ENCODE measurements at regions not wholly inside any gene's neighbourhood (a gene's known extent, or its start where the extent isn't known, plus 50 kb on each side); places are given as distances from the start of the nearest gene placed in this dataset.

GRCh38 chr5:67619235-67619634 is 422.6 kb upstream of the CD180 start:
- H3K9ac ChIP-seq (ENCODE audit: low read depth in 2 of 2, low read length in 2 of 2) = no peak overlapping the region
- H3K4me3 ChIP-seq = no peak overlapping the region
- no peaks in the 10 kb centered on the region for H3K9me3 ChIP-seq
- no peak for TF ChIP-seq CTCF (IDR thresholded peaks at IDR 0.05)
- DNase-seq = no peak
- no peaks in the 10 kb centered on the region for H3K36me3 ChIP-seq
- H3K27me3 ChIP-seq = no peaks in the 10 kb centered on the region
- H3K4me1 ChIP-seq = no peaks in the 10 kb centered on the region
- intact Hi-C loops (cut with DNase I) = no loop called here
- H3K27ac ChIP-seq = no peak overlapping the region

DNA sequence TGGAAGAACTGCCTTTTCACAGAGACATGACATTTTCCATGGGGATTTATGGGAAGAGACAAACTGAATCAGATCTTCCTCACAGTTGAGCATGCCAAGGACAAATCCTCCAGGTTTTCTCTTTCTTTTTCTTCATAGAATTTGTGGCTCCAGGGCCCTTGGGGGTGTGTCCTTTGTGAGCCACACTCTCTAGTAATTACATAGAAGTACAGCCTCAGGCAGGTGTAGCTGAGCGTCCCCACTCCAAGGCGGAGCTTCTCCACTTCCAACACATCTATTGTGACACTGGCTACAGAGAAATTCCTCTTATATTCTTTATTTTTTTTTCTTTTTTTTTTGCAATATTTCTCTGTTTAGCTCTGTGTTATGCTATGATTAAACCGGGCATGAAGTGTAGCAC is 420.5 kb upstream of the CD180 start:
- no peak overlapping the region for H3K4me3 ChIP-seq
- TF ChIP-seq CTCF (IDR thresholded peaks at IDR 0.05) = no peak
- intact Hi-C loops (cut with DNase I) = no loop called here

DNA sequence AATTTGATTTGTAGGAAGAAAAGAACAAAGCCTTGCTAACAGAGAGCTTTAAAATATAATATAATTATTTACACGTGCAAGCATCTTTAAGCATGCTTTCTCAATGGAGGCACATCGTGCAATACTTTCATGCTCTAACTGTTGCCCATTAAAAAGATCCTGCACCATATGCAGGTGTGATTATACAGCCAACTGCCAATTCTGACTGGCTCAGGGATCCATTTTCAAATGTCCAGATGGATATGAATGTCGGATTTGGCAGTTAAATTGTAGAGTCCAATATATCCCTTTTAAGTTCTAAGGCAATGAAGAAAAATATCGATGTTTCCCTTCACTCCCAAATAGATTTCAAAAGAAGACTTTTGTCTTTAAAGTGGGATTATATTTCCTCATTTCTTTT is 416.4 kb upstream of the CD180 start:
- no peak for DNase-seq
- intact Hi-C loops (cut with DNase I) = no loop called here
- no peaks in the 10 kb centered on the region for H3K36me3 ChIP-seq
- H3K9ac ChIP-seq (ENCODE audit: low read depth in 2 of 2, low read length in 2 of 2) = no peak overlapping the region
- no peak overlapping the region for H3K27ac ChIP-seq
- H3K4me3 ChIP-seq = no peak overlapping the region
- TF ChIP-seq CTCF (IDR thresholded peaks at IDR 0.05) = no peak
- H3K4me1 ChIP-seq = no peaks in the 10 kb centered on the region
- H3K27me3 ChIP-seq = no peaks in the 10 kb centered on the region
- no peaks in the 10 kb centered on the region for H3K9me3 ChIP-seq

More for the DNA sequence above, 420.5 kb upstream of the CD180 start:
- H3K9me3 ChIP-seq = no peaks in the 10 kb centered on the region
- H3K36me3 ChIP-seq = no peaks in the 10 kb centered on the region
- no peak overlapping the region for H3K9ac ChIP-seq (ENCODE audit: low read depth in 2 of 2, low read length in 2 of 2)
- H3K4me1 ChIP-seq = no peaks in the 10 kb centered on the region
- no peak overlapping the region for H3K27ac ChIP-seq
- DNase-seq = no peak
- H3K27me3 ChIP-seq = no peaks in the 10 kb centered on the region

DNA sequence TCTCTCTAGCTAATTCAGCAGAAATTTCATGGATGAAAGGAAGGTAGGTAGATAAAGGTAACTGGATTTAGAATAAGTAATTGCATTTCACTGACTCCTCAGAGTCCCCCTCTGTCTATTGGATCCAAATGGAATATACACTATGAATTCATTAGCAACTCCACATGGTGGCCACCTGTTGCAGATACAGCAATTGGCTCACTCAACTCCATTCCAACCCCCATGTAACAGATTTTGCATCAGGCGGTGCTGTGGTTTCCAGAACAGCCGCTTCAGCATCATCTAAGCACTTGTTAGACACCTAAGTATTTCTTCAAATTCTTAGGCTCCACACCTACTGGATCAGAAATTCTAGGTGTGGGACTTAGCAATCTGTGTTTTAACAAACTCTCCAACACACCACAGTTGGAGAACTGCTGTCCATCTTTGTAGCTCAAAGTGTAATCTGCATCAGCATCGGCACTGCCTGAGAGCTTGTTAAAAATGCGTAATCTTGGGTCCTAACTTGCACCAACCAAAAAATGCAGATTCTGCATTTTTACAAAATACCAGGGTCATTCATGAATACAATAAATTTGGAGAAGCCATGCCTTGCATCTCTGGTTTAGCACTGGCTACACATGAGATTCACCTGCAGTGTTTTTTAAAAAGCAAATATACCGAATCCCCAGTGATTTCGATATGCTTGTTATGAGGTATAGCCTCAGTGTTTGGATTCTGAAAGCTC is 413.8 kb upstream of the CD180 start:
- Histone ChIP-seq H3K9me3 (no peaks in the 10 kb centered on the region), H3K27ac (no peak overlapping the region), H3K4me3 (no peak overlapping the region), H3K27me3 (no peaks in the 10 kb centered on the region), H3K9ac (ENCODE audit: low read depth in 2 of 2, low read length in 2 of 2) (no peak overlapping the region), H3K36me3 (no peaks in the 10 kb centered on the region), H3K4me1 (no peaks in the 10 kb centered on the region)
- DNase-seq = no peak
- intact Hi-C loops (cut with DNase I) = no loop called here
- no peak for TF ChIP-seq CTCF (IDR thresholded peaks at IDR 0.05)

- Histone ChIP-seq H3K27me3 (no peaks in the 10 kb centered on the region), H3K36me3 (no peaks in the 10 kb centered on the region), H3K9me3 (no peaks in the 10 kb centered on the region), H3K9ac (ENCODE audit: low read depth in 2 of 2, low read length in 2 of 2) (no peak overlapping the region), H3K4me1 (no peaks in the 10 kb centered on the region), H3K4me3 (no peak overlapping the region), H3K27ac (no peak overlapping the region)
- no peak for TF ChIP-seq CTCF (IDR thresholded peaks at IDR 0.05)
- intact Hi-C loops (cut with DNase I) = no loop called here
- no peak for DNase-seq
Observed at GRCh38 chr5:67607958-67608357, 411.4 kb upstream of the CD180 start.
